Tibial nerve (tissue), 4 donors: ENCODE measurements at regions not wholly inside any gene's neighbourhood (a gene's known extent, or its start where the extent isn't known, plus 50 kb on each side); places are given as distances from the start of the nearest gene placed in this dataset.

Source experiments
- CTCF ChIP-seq, 5 experiments: fragments of 200-600 bp in 3 of 5; fragments of 450-650 bp in 2 of 5; sonication (generic) in 3 of 5; IDR thresholded peaks; one replicate each; pipeline ENCODE4 v1.5.1; 2016 to 2019; ENCODE audit warnings: antibody characterized with exemption in 5 of 5, mild to moderate bottlenecking in 3 of 5, moderate library complexity in 2 of 5
- EP300 ChIP-seq, 2 donors: sonication (generic); formaldehyde crosslinking; IDR thresholded peaks; one replicate each; pipeline ENCODE4 v1.6.1; 2017; ENCODE audit warnings: antibody characterized with exemption in 2 of 2, mild to moderate bottlenecking in 1 of 2
- POLR2A ChIP-seq, 2 donors: fragments of 450-650 bp; IDR thresholded peaks; one replicate each; pipeline ENCODE4 v1.6.1; 2017; ENCODE audit warnings: antibody characterized with exemption in 2 of 2, mild to moderate bottlenecking in 2 of 2, moderate library complexity in 2 of 2

GRCh38 chr20:51169813-51170212 lies 146.9 kb upstream of the KCNG1 start:
- TF ChIP-seq CTCF (IDR thresholded peaks at IDR 0.05) (no peak), POLR2A (IDR thresholded peaks at IDR 0.05) (no peak), EP300 (IDR thresholded peaks at IDR 0.05) (no peak)
